KOPT-K1 (cell line): ENCODE measurements at regions not wholly inside any gene's neighbourhood (a gene's known extent, or its start where the extent isn't known, plus 50 kb on each side); places are given as distances from the start of the nearest gene placed in this dataset.

Experiments
- H3K27ac ChIP-seq: fragments of 200-600 bp; sonication (generic); 2 replicates; pipeline ENCODE4 v1.5.1; 2016; ENCODE audit warnings: antibody characterized with exemption, mild to moderate bottlenecking, low read depth, low read length; ENCODE audit not compliant: poor library complexity, severe bottlenecking
- H3K36me3 ChIP-seq: fragments of 200-600 bp; sonication (generic); 2 replicates; pipeline ENCODE4 v1.5.1; 2017; ENCODE audit warnings: antibody characterized with exemption, mild to moderate bottlenecking, low read length, moderate library complexity; ENCODE audit not compliant: insufficient read depth
- H3K9me3 ChIP-seq: fragments of 200-600 bp; sonication (generic); 2 replicates; pipeline ENCODE4 v1.5.1; 2017; ENCODE audit warnings: antibody characterized with exemption, low read length, mild to moderate bottlenecking; ENCODE audit not compliant: insufficient read depth, poor library complexity, severe bottlenecking

DNA sequence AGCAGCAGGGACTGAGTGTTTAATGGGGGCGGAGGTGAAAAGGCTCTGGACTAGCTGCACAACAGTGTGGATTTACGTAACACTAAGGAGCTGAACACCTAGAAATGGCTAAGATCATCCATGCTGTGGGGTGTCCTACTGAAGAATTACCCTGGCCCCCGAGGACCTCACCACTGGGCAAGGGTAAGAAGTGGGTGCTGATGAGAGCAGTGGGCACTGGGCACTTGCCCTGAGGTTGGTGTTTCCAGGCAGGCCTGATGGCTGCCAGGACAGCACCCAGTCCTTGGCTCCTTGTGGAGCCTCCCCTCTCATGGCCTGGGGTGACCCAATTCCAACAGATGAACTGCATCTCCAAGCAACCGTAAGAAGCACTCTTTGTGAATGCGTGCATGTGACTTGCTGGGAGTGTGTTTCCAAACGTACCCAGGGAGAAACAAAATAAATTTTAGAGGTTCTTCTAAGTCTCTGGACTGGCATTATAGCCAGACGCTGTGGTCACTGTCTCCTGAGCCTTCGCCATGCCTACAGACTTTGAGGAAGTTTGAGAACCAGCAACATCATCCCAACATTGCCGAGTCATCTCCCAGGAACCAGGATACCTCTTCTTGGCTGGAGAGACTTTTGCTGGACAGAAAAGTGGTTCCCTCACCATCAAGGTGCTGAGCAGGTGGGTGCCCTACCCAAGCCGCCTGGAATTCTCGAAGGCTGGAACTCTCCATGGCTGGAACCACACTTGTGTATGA lies 245.9 kb downstream of the ERMARD start:
- H3K9me3 ChIP-seq: peaks cover 26% of the 10 kb centered on the region
- H3K27ac ChIP-seq: no peak overlapping the region
- no peaks in the 10 kb centered on the region for H3K36me3 ChIP-seq

DNA sequence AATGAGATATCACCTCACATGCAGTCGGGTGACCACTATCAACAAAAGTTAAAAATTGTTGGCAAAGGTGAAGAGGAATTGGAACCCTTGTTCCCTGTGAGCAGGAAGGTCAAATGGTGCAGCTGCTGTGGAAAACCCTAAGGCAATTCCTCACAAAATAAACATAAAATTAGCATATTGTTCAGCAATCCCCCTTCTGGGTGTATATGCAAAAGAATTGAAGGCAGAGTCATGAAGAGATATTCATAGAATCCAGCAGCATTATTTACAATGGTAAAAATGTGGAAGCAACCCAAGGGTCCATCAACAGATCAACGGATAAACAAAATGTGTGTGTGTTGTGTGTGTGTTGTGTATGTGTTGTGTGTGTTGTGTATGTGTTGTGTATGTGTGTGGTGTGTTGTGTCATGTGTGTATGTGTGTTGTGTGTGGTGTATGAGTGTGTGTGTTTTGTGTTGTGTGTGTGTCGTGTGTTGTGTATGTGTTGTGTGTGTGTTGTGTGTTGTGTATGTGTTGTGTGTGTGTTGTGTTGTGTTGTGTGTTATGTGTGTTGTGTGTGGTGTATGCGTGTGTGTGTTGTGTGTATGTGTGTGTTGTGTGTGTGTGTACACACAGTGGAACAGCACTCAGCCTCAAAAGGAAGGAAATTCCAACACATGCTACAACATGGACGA lies 245.1 kb downstream of the ERMARD start:
- H3K36me3 ChIP-seq: no peaks in the 10 kb centered on the region
- peaks cover 18% of the 10 kb centered on the region for H3K9me3 ChIP-seq
- H3K27ac ChIP-seq: no peak overlapping the region

DNA sequence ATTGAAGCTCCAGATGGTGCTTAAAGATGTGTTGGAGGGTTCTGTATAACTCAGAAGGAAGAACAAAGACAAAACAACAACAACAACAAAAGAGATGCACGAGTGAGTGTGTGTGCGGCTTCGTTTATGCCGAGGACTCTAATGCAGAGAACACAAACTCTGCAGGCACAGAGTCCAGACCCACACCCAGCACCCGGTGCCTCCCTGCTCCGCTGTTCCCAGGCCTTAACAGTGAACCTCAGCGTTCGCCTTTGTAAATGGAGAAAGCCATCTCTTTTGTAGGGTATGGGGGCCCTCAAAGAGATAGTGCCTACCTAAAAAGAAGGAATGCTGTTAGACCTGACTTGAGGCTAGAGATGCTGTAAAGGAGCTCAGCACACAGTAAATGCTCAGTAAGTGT lies 243.3 kb downstream of the ERMARD start:
- H3K27ac ChIP-seq: no peak overlapping the region
- H3K36me3 ChIP-seq: no peaks in the 10 kb centered on the region
- H3K9me3 ChIP-seq: peaks cover under 1% of the 10 kb centered on the region

DNA sequence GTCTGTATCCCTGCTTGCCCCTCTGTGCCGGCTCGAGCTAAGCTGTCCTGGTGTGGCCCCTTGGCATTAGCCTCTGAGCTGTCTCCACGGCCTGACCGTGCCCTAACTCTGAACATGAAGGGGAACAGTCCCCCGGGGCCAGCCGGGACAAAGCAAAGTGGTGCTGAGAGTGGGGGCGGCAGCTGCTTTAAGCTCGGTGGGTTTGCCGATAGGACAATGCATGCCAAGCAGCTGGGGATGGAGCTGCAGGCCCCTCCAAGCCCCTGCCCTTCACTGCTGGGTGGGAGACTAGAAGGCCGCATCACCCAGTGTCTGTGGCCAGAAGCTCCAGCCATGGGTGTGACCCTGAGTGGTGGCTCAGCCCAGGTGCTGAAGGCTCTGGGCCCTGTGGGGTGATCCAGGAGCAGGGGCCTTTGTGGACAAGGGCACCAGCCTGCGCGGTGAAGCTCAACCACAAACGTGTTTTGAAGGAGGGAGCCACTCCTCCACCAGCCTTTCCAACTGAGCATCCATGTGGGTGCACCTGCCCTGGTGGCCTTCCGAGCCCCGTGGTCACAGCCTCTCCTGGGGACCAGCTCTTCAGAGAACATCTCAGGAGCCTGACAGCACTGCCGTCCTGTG lies 242.5 kb downstream of the ERMARD start:
- Histone ChIP-seq H3K27ac (no peak overlapping the region), H3K9me3 (no peaks in the 10 kb centered on the region), H3K36me3 (no peaks in the 10 kb centered on the region)

DNA sequence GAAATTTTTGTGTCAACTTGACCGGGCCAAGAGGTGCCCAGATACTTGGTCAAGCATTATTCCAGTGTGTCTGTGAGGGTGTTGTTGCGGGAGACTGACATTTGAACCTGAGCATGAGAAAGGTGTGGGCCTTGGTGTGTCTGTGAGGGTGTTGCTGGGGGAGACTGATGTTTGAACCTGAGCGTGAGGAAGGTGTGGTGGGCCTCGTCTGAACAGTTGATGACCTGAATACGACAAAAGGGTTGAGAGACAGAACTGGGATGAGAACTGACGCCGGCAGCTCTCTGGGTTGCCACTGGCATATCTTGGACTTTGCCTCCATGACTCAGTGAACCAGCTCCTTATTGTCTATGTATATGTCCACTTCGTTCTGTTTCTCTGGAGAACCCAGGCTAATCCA lies 240.5 kb downstream of the ERMARD start:
- Histone ChIP-seq H3K9me3 (no peaks in the 10 kb centered on the region), H3K27ac (no peak overlapping the region)

DNA sequence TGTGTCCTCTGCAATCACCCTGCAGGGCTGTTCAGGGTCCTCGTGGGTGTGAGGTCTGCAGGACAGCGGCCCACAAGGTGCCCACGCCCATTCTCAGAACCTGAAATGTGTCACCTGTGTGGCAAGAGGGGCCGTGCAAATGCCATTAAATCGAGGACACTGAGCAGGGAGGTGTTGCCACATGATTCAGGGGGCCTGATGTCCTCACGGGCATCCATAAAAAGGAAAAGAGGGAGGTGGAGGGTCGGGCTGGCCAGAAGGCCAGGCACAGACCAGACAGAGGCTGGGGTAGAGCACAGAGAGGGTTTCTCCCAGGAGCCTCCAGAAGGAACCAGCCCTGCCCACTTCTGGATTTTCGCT lies 239.6 kb downstream of the ERMARD start:
- Histone ChIP-seq H3K27ac (no peak overlapping the region), H3K36me3 (no peaks in the 10 kb centered on the region), H3K9me3 (no peaks in the 10 kb centered on the region)

More for the DNA sequence above, 240.5 kb downstream of the ERMARD start:
- H3K36me3 ChIP-seq: no peaks in the 10 kb centered on the region

DNA sequence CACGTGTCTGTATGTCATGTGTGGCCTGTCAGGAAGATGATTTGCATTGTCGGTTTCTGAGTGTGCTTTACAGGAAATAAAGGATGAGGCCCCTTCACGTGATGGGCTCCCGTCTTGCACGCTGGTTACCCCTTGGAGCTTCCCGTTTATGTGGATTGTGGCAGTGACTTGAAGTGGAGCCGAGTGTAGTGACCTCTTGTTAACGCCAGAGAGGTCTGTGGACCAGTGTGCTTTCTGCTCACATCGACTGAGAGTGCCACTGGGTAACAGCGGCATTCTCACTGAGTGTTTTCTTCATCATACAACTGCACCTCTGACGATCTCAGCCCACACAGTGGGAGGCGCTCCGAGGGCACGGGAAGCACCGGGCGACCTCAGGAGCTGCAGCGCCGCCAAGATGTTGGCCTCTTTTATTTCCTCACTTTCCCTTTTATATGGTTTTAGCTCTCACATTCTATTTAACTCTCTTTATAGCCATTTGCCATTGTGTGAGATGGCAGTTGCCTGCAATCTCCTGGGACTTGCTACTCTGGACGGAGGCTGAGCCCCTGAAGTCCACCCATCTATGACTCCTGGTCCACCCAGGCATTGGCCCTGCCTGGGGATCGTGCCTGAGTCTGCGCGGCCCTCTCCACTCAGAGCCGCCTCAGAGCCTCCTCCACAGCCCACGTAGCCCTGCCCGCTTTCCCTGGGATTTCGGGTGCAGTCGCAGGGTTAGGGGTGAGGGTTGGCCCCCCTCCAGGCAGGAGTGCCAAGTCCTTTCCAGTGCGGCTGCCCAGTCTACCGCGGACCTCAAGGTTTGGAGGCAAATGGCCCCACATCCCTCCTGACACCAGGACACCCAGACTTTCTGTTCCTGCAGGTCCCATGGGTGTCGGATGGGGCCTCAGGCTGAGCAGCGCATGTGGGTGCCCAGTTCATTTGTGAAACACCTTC lies 238.9 kb downstream of the ERMARD start:
- Histone ChIP-seq H3K36me3 (no peaks in the 10 kb centered on the region), H3K9me3 (no peaks in the 10 kb centered on the region), H3K27ac (no peak overlapping the region)

DNA sequence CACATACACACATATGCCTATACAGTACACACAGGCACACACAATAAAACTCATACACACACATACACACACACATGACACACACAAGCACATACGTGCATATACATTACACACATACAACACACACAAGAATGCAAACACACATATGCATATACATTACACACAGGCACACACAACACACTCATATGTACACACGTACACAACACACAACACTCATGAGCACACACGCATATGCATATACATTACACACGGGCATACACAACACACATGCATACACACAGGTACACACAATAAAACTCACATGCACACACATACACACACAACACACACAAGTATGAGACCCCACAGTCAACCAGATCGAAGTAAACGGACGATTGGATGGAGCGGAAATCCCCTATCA lies 238.2 kb downstream of the ERMARD start:
- Histone ChIP-seq H3K9me3 (no peaks in the 10 kb centered on the region), H3K36me3 (no peaks in the 10 kb centered on the region), H3K27ac (no peak overlapping the region)

DNA sequence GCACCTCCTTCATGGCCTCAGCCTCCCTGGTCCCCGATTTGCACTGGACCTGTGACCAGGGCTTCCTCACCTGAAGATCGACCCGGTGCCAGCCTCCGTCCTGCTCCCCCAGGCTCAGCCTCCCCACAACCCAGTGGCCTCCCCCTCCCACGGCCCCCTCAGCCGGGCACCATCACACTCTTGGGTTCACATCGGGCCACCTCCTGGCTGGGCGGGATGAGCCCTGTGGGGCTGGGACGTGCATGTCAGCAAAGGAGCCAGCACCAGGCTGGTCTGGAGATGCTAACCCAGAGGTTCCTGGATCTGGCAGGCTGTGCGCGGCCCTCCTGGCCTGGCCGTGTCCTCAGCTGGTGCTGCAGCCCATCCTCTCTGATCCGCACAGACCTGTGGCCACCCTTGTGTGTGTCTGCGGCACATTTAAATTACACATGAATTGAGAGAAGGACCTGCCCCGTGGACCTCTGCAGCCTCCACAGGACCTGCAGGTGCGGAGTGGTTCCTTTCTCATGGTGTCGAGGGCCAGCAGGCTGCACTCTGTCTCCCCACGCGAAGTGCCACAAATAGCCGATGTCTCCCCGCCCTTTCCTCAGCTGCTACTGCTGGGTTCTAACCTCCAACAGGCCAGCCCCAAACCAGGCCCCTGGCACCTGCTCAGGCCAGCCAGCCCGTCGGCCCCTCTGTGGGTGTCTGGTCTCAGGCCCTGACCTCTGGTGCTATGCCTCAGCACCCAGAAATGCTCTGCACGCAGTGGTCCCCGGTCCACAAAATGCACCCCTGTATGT lies 237.5 kb downstream of the ERMARD start:
- Histone ChIP-seq H3K27ac (no peak overlapping the region), H3K9me3 (no peaks in the 10 kb centered on the region), H3K36me3 (no peaks in the 10 kb centered on the region)

DNA sequence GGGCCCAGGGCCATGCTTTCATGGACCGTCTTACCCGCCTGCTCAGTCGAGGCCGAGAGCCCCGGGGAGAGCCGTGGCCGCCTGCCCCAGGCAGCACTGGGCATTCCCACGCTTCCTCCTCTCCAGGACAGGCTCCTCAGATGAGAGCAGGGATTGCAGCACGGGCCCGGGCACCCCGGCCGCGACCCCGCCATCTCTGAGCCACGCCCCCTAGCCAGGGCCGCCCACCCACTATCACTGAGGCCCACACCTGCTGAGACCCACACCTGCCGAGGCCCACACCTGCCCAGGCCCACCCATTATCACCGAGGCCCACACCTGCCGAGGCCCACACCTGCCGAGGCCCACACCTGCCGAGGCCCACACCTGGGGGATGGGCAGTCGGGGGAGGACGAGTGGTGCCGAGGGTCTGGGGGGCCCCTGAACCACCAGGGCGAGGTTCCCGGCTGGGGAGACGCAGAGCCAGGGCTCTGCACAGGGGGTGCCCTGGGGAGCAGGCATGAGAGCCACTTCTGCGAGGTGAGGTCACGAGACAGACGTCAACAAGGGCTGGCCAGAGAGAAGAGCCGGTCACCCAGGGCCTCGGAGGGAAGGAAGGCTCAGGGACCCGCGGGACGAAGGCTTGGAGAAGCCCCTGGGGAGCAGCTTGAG lies 235.6 kb downstream of the ERMARD start:
- Histone ChIP-seq H3K36me3 (no peaks in the 10 kb centered on the region), H3K27ac (no peak overlapping the region), H3K9me3 (no peaks in the 10 kb centered on the region)

DNA sequence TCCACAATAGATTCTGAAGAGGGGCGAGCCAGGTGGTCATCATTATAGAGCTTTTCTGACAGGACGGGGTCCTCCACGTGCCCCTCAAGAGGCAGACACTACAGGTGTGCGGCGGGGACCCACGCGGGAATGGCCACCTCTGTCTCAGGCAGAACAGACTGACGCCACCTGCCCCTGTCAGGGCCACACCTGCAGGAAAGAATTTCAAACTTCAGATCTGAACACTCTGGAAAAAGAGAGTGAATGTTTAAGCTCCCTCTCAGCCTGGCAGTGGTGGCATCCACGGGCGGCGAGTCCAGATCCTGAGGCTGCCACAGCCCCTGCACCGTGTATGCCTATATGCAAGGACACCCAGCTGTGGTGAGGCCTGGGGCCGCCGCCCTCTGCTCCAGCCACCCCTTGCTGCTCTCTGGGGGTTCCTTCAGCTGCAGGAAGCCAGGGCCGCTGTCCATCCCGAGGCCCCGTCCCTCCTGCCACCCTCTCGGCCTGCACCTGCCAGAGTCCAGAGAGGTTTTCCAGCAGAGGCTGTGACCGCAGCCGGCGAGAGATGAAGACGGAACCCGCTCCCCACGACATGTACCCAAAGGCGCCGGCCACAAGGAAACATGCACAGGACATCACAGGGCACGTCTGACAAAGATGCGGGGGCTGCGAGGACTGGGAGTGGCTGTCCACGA lies 234.9 kb downstream of the ERMARD start:
- Histone ChIP-seq H3K9me3 (no peaks in the 10 kb centered on the region), H3K36me3 (no peaks in the 10 kb centered on the region), H3K27ac (no peak overlapping the region)

DNA sequence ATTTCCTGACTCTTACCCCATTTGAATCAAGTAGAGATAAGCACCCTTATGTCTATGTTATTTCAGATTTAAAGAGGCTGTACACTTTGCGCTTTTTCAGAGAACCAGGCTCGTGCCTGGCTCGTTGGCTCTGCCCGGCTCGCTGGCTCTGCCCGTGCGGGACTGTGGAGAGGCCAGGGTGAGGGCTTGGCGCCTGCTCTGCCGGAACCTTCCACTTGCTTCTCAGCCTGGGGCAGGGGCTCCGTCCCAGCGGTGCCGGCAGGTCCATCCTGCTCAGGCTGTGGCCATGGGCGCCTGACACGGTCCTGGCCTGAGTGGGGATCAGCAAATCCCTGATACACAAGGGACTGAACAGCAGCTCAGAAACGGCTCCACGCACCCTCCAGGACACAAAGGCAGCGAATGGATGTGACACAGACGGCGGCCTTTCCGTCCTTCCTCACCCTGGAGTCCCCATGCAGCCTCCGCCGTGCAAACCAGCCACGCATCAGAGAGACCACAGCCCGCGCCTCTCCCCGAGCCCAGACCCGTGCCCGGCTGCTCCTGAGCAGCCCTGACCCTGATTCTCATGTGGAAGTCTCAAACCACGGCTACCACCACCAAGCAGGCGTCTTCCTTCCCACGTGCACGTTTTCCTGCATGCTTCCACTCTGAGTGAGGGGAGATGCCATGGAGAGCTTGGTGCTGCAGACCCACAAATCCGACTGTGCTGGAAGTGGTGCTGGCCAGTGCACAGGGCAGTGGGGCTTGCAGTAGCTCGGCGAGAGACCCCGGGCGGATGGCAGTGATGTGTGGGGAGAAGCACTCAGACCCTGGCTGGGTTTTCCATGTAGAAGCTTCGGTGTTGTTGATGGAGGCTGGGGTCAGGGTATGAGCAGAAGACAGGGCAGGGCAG lies 233.9 kb downstream of the ERMARD start:
- no peak overlapping the region for H3K27ac ChIP-seq

More for the DNA sequence above, 233.9 kb downstream of the ERMARD start:
- H3K9me3 ChIP-seq: no peaks in the 10 kb centered on the region
- no peaks in the 10 kb centered on the region for H3K36me3 ChIP-seq
